SK-N-SH (cell line): ENCODE measurements at regions not wholly inside any gene's neighbourhood (a gene's known extent, or its start where the extent isn't known, plus 50 kb on each side); places are given as distances from the start of the nearest gene placed in this dataset.

ENCODE experiments used
- CTCF ChIA-PET: fragments of 300-600, 350-600 bp; formaldehyde crosslinking; extraction: SDS; loops from one replicate; lab custom pipeline; 2021; lab: Yijun Ruan, JAX
- POLR2A ChIA-PET: fragments of 350-600 bp; sonication (Branson Sonifier 250); formaldehyde crosslinking; extraction: SDS; loops from one replicate; lab custom pipeline; 2020; ENCODE audit warnings: antibody characterized with exemption, inconsistent platforms; lab: Yijun Ruan, JAX
- DNase-seq: peaks from one replicate; pipeline ENCODE4 v3.0.0; 2012
- H2AFZ ChIP-seq: fragments of 200-600 bp; sonication (generic); 2 replicates; pipeline ENCODE4 v1.8.1; 2016; ENCODE audit warnings: antibody characterized with exemption, mild to moderate bottlenecking, low read depth
- H3F3A ChIP-seq: fragments of 200-600 bp; sonication (generic); replicated peaks from 2 replicates; pipeline ENCODE3; 2016; ENCODE audit warnings: antibody characterized with exemption, mild to moderate bottlenecking; ENCODE audit not compliant: insufficient read depth
- H3K27ac ChIP-seq, 2 experiments: fragments of 200-500 bp in 1 of 2; fragments of 200-600 bp in 1 of 2; sonication (Bioruptor generic) in 1 of 2; sonication (generic), shearing (Covaris generic) in 1 of 2; 2 replicates each; pipeline versions ENCODE4 v1.5.1 to v1.6.1; 2014 to 2016; ENCODE audit warnings: low read depth in 2 of 2, inconsistent platforms in 1 of 2, low read length in 1 of 2, mild to moderate bottlenecking in 1 of 2, mixed read lengths in 1 of 2
- H3K27me3 ChIP-seq: fragments of 200-600 bp; sonication (generic), shearing (Covaris generic); 2 replicates; pipeline ENCODE4 v1.6.1; 2016; ENCODE audit warnings: mixed run types; ENCODE audit not compliant: insufficient read depth
- H3K36me3 ChIP-seq, 2 experiments: fragments of 200-500 bp in 1 of 2; fragments of 200-600 bp in 1 of 2; sonication (Bioruptor generic) in 1 of 2; sonication (generic) in 1 of 2; replicated peaks in 1 of 2; 2 replicates each; pipeline versions ENCODE3 to v1.5.1; 2014 to 2016; ENCODE audit warnings: low read length in 1 of 2, mild to moderate bottlenecking in 1 of 2; ENCODE audit not compliant: insufficient read depth in 2 of 2, control insufficient read depth in 1 of 2
- H3K4me1 ChIP-seq, 2 experiments: fragments of 200-500 bp in 1 of 2; fragments of 200-600 bp in 1 of 2; sonication (Bioruptor generic) in 1 of 2; sonication (generic), shearing (Covaris generic) in 1 of 2; 2 replicates each; pipeline versions ENCODE4 v1.5.1 to v1.6.1; 2014 to 2016; ENCODE audit warnings: low read depth in 1 of 2, low read length in 1 of 2, mixed run types in 1 of 2; ENCODE audit not compliant: insufficient read depth in 2 of 2, control insufficient read depth in 1 of 2
- H3K4me2 ChIP-seq: fragments of 200-600 bp; sonication (generic), shearing (Covaris generic); 2 replicates; pipeline ENCODE4 v1.6.1; 2017; ENCODE audit warnings: mixed run types
- H3K4me3 ChIP-seq, 2 experiments: fragments of 200-500 bp in 1 of 2; fragments of 200-600 bp in 1 of 2; sonication (Bioruptor generic) in 1 of 2; sonication (generic), shearing (Covaris generic) in 1 of 2; 2 replicates each; pipeline versions ENCODE4 v1.5.1 to v1.8.1; 2014 to 2016; ENCODE audit warnings: low read depth in 2 of 2, inconsistent platforms in 1 of 2, low read length in 1 of 2, mild to moderate bottlenecking in 1 of 2, mixed read lengths in 1 of 2, moderate library complexity in 1 of 2
- H3K79me2 ChIP-seq: fragments of 200-600 bp; sonication (generic); 2 replicates; pipeline ENCODE4 v1.8.1; 2017; ENCODE audit warnings: mild to moderate bottlenecking; ENCODE audit not compliant: insufficient read depth
- H3K9ac ChIP-seq: fragments of 200-600 bp; sonication (generic); 2 replicates; pipeline ENCODE4 v1.6.1; 2017; ENCODE audit warnings: mixed run types
- H3K9me2 ChIP-seq: fragments of 200-600 bp; sonication (generic); 2 replicates; pipeline ENCODE4 v1.6.1; 2017; ENCODE audit warnings: mixed run types
- H3K9me3 ChIP-seq: fragments of 200-600 bp; sonication (generic); 2 replicates; pipeline ENCODE4 v1.6.1; 2017; ENCODE audit warnings: mixed run types, mild to moderate bottlenecking, moderate library complexity
- H4K20me1 ChIP-seq: fragments of 200-600 bp; sonication (generic); 2 replicates; pipeline ENCODE4 v1.6.1; 2017; ENCODE audit warnings: mild to moderate bottlenecking, mixed run types; ENCODE audit not compliant: insufficient read depth
- CHD2 ChIP-seq: fragments of 150-350 bp; IDR thresholded peaks from 2 replicates; pipeline ENCODE4 v1.6.1; 2018; ENCODE audit warnings: low read length; ENCODE audit not compliant: partially characterized antibody
- ELF1 ChIP-seq: IDR thresholded peaks from 2 replicates; pipeline ENCODE4 v1.4.0; 2012
- GABPA ChIP-seq: IDR thresholded peaks from 2 replicates; pipeline ENCODE4 v1.4.0; 2012; ENCODE audit warnings: low read depth, mild to moderate bottlenecking
- JUND ChIP-seq: IDR thresholded peaks from 2 replicates; pipeline ENCODE4 v1.4.0; 2012
- MAX ChIP-seq: IDR thresholded peaks from 2 replicates; pipeline ENCODE4 v1.4.0; 2012; ENCODE audit warnings: low read depth
- MEF2A ChIP-seq: IDR thresholded peaks from 2 replicates; pipeline ENCODE4 v1.4.0; 2012; ENCODE audit warnings: low read depth, borderline replicate concordance
- MXI1 ChIP-seq: IDR thresholded peaks from 2 replicates; pipeline ENCODE4 v1.6.1; 2012; ENCODE audit warnings: mild to moderate bottlenecking, low read depth, low read length, improper control_type of control experiment
- NRF1 ChIP-seq: IDR thresholded peaks from 2 replicates; pipeline ENCODE4 v1.6.1; 2012; ENCODE audit warnings: low read depth, mild to moderate bottlenecking, low read length
- RFX5 ChIP-seq: IDR thresholded peaks from 2 replicates; pipeline ENCODE4 v1.6.1; 2012; ENCODE audit warnings: mild to moderate bottlenecking, improper control_type of control experiment, low read length
- SMC3 ChIP-seq: IDR thresholded peaks from 2 replicates; pipeline ENCODE4 v1.6.1; 2012; ENCODE audit warnings: low read depth, low read length, improper control_type of control experiment
- TAF1 ChIP-seq: IDR thresholded peaks from 2 replicates; pipeline ENCODE4 v1.6.1; 2012; ENCODE audit warnings: low read depth, mild to moderate bottlenecking, low read length, moderate library complexity, borderline replicate concordance
- USF1 ChIP-seq: IDR thresholded peaks from 2 replicates; pipeline ENCODE4 v1.4.0; 2012; ENCODE audit warnings: low read depth, borderline replicate concordance
- ZBTB33 ChIP-seq: IDR thresholded peaks from 2 replicates; pipeline ENCODE4 v1.4.0; 2012; ENCODE audit warnings: low read depth, borderline replicate concordance
- WGBS: methylation state at CpG from one replicate; pipeline ENCODE4 v1.1.6; 2017; ENCODE audit warnings: low lambda C conversion rate; 5-methylcytosine and 5-hydroxymethylcytosine counted together

DNA sequence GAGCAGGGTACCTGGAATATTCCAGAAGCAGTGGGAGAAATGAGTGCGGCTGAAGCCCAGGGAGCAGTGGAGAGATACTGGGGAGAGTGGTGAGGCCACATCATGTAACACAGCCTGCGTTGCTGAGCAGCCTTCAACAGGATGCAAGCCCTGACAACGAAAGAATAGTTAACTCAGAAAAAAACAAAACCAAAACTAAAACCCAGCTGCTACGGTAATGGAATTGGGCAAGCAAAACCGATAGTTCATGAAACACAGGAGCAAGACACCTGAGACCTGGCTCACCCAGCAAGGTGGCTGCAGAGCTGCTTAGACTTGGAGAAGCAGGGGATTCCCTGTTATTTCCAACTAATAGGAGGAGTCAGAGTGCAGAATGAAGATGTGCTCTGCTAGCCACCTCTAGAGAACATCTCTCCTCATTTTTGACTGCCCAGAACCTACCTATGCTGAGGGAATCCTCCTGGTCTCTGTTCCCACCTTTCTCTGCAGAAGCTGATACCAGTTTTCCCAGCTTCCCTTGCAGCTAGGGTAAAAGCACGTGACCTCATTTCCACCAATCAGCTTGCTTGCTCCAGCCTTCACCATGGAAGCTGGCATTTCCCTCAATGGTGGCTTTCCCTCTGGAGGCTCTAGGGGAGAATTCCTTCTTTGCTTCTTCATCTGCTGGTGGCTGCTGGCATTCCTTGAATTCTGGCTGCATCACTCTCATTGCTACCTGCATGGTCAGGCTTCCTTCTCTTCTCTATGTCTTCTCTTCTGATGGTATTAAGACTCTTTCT, 59.4 kb upstream of the XYLT1 start:
- Histone ChIP-seq H3K36me3 (no peaks in the 10 kb centered on the region), H3K4me2 (no peak overlapping the region), H3K27ac (no peak overlapping the region), H3K4me1 (no peaks in the 10 kb centered on the region), H3K27me3 (no peaks in the 10 kb centered on the region), H3K9me3 (no peaks in the 10 kb centered on the region), H2AFZ (no peak overlapping the region), H3K9me2 (no peaks in the 10 kb centered on the region), H3K79me2 (no peaks in the 10 kb centered on the region), H4K20me1 (no peaks in the 10 kb centered on the region), H3K4me3 (no peak overlapping the region), H3F3A (no peaks in the 10 kb centered on the region), H3K9ac (no peak overlapping the region)
- DNase-seq = no peak
- POLR2A ChIA-PET = no interaction called here
- TF ChIP-seq USF1 = peak; percentile 21; the same call in 1 of the 2 replicates
- no peak for TF ChIP-seq JUND
- WGBS = 72% methylated on average over 6 of the region's 6 CpGs
- CTCF ChIA-PET = interaction anchor here (1.3 kb wide), 1 partner anchor 27 kb away, joined by 5 read pairs; no protein-coding TSS in a partner anchor

DNA sequence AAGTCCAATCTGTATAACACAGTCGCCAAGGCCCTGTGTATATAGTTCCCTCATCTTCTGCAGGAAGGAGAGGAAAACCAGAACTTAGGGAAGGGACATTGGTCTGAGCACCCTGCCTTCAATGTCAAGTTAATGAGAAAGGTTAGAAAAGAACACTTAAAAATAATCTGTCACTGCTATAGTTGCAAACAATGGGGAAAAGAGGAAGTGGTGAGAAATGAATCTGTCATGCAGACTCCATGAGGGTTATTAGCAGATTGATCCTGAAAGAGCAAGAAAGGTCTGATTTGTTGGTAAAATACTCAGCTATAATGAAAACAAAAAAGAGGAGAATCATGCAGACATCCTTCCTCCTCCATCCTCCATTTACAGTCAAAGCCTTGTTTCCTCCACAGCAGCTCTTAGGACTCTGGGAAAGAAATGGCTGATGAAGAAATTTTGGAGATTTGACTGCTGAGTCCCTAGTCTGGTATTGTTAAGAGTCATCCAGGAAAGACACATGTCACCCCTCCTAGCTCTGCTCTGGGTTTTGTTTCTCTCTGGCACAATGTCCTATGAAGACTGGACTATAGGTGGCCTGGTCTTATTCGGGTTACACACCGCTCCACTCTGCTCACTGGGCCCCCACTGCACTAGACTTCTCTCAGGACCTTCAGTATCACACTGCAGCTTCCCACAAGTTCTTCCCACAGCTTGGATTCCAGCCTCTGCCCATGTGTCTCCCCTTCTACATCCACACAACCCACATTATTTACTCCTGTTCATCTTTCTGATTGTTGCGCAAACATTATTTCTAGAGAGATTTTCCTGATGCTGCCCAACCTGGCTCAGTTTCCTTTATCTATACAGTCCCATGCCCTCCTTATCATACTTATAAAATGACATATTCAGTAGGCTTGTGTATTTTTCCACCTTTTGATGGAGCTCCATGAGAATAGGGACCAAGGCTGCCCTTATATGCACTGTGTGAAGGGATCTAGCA, 56.5 kb upstream of the XYLT1 start:
- no peaks in the 10 kb centered on the region for H3K4me1 ChIP-seq

More for the DNA sequence above, 56.5 kb upstream of the XYLT1 start:
- no peaks in the 10 kb centered on the region for H3F3A ChIP-seq
- no peaks in the 10 kb centered on the region for H3K79me2 ChIP-seq
- no peaks in the 10 kb centered on the region for H4K20me1 ChIP-seq
- ChIA-PET CTCF (no interaction called here), POLR2A (no interaction called here)
- H3K9me3 ChIP-seq = no peaks in the 10 kb centered on the region
- no peak overlapping the region for H3K4me3 ChIP-seq
- no peaks in the 10 kb centered on the region for H3K9me2 ChIP-seq
- no peak for TF ChIP-seq NRF1
- no peak for TF ChIP-seq MXI1
- TF ChIP-seq CHD2 = no peak
- TF ChIP-seq SMC3 = no peak
- no peak for TF ChIP-seq ZBTB33
- no peak for TF ChIP-seq ELF1
- no peak for TF ChIP-seq RFX5
- no peak for TF ChIP-seq MEF2A
- no peak for TF ChIP-seq GABPA
- TF ChIP-seq MAX = no peak
- no peak for TF ChIP-seq JUND
- TF ChIP-seq TAF1 = no peak
- no peak overlapping the region for H3K4me2 ChIP-seq
- DNase-seq = no peak
- H3K27me3 ChIP-seq = no peaks in the 10 kb centered on the region
- no peak overlapping the region for H3K9ac ChIP-seq
- no peak overlapping the region; the same call in 1 of the 2 replicates for H2AFZ ChIP-seq
- 96% methylated on average over 4 of the region's 4 CpGs for WGBS
- H3K27ac ChIP-seq = no peak overlapping the region
- no peaks in the 10 kb centered on the region for H3K36me3 ChIP-seq
